ENCODE measurements at regions not wholly inside any gene's neighbourhood (a gene's known extent, or its start where the extent isn't known, plus 50 kb on each side); places are given as distances from the start of the nearest gene placed in this dataset.

- ATAC-seq, result no peak
- H3K27ac ChIP-seq, result no peak overlapping the region
Observed at GRCh38 chr5:7047511-7048261, 334.5 kb downstream of the TENT4A start.

GRCh38 chr5:7050986-7051385 is 337.8 kb downstream of the TENT4A start:
- intact Hi-C loops (cut with DNase I; ENCODE audit: low total_unique reads), result no loop called here
- no peak for ATAC-seq

More at GRCh38 chr5:7047511-7048261, 334.5 kb downstream of the TENT4A start:
- no peaks in the 10 kb centered on the region for H3K9me3 ChIP-seq
- no peaks in the 10 kb centered on the region for H3K27me3 ChIP-seq
- TF ChIP-seq CTCF (IDR thresholded peaks at IDR 0.05 in 4 of 5, conservative IDR thresholded peaks at IDR 0.05 in 1 of 5) (no peak), POLR2A (IDR thresholded peaks at IDR 0.05) (no peak)
- H3K36me3 ChIP-seq, result no peaks in the 10 kb centered on the region
- in situ Hi-C loops (cut with MboI; ENCODE audit: low sequenced_read_pairs in 4 of 4) (no loop called here), intact Hi-C loops (cut with DNase I; ENCODE audit: low total_unique reads) (no loop called here)
- H3K4me1 ChIP-seq, result no peaks in the 10 kb centered on the region
- DNase-seq, result no peak
- no peak overlapping the region for H3K4me3 ChIP-seq

GRCh38 chr5:7053125-7053524 is 339.9 kb downstream of the TENT4A start:
- H3K27me3 ChIP-seq, result no peaks in the 10 kb centered on the region
- TF ChIP-seq POLR2A (IDR thresholded peaks at IDR 0.05) (no peak), CTCF (IDR thresholded peaks at IDR 0.05 in 4 of 5, conservative IDR thresholded peaks at IDR 0.05 in 1 of 5) (no peak)
- intact Hi-C loops (cut with DNase I; ENCODE audit: low total_unique reads) (no loop called here), in situ Hi-C loops (cut with MboI; ENCODE audit: low sequenced_read_pairs in 4 of 4) (no loop called here)
- ATAC-seq (no peak), DNase-seq (no peak)
- H3K9me3 ChIP-seq, result no peaks in the 10 kb centered on the region
- no peak overlapping the region for H3K27ac ChIP-seq
- H3K4me1 ChIP-seq, result no peaks in the 10 kb centered on the region
- no peaks in the 10 kb centered on the region for H3K36me3 ChIP-seq
- no peak overlapping the region for H3K4me3 ChIP-seq

More at GRCh38 chr5:7050986-7051385, 337.8 kb downstream of the TENT4A start:
- Histone ChIP-seq H3K9me3 (no peaks in the 10 kb centered on the region), H3K4me3 (no peak overlapping the region), H3K4me1 (no peaks in the 10 kb centered on the region), H3K27me3 (no peaks in the 10 kb centered on the region), H3K36me3 (no peaks in the 10 kb centered on the region), H3K27ac (no peak overlapping the region)
- TF ChIP-seq CTCF (IDR thresholded peaks at IDR 0.05 in 4 of 5, conservative IDR thresholded peaks at IDR 0.05 in 1 of 5) (no peak), POLR2A (IDR thresholded peaks at IDR 0.05) (no peak)
- DNase-seq, result no peak
- in situ Hi-C loops (cut with MboI; ENCODE audit: low sequenced_read_pairs in 4 of 4), result no loop called here

GRCh38 chr5:7053528-7054209 is 340.4 kb downstream of the TENT4A start:
- Histone ChIP-seq H3K9me3 (no peaks in the 10 kb centered on the region), H3K27me3 (no peaks in the 10 kb centered on the region), H3K36me3 (no peaks in the 10 kb centered on the region), H3K4me1 (no peaks in the 10 kb centered on the region), H3K4me3 (no peak overlapping the region), H3K27ac (no peak overlapping the region)
- TF ChIP-seq CTCF (IDR thresholded peaks at IDR 0.05 in 4 of 5, conservative IDR thresholded peaks at IDR 0.05 in 1 of 5), result no peak
- no peak for TF ChIP-seq POLR2A (IDR thresholded peaks at IDR 0.05)
- no peak for DNase-seq
- in situ Hi-C loops (cut with MboI; ENCODE audit: low sequenced_read_pairs in 4 of 4), result no loop called here
- ATAC-seq, result no peak
- intact Hi-C loops (cut with DNase I; ENCODE audit: low total_unique reads), result no loop called here

Measured in gastrocnemius medialis (tissue), 4 donors.